Glutamatergic neuron (in vitro differentiated cells): ENCODE measurements at regions not wholly inside any gene's neighbourhood (a gene's known extent, or its start where the extent isn't known, plus 50 kb on each side); places are given as distances from the start of the nearest gene placed in this dataset.
A peak's percentile ranks its signal among the peaks of the same experiment; 100 is the strongest.

Experiments
- DNase-seq: peaks from one replicate; pipeline ENCODE4 v3.0.0; 2022
- H3K27ac Mint-ChIP-seq: one replicate; pipeline ENCODE4 v1.8.0; 2020; ENCODE audit warnings: mild to moderate bottlenecking, mixed read lengths, inconsistent platforms; ENCODE audit not compliant: unreplicated experiment
- H3K27me3 Mint-ChIP-seq: one replicate; pipeline ENCODE4 v1.8.0; 2020; ENCODE audit warnings: mild to moderate bottlenecking, moderate library complexity, mixed read lengths, inconsistent platforms; ENCODE audit not compliant: unreplicated experiment
- H3K36me3 Mint-ChIP-seq: one replicate; pipeline ENCODE4 v1.8.0; 2020; ENCODE audit warnings: mild to moderate bottlenecking, mixed read lengths, inconsistent platforms; ENCODE audit not compliant: unreplicated experiment
- H3K4me1 Mint-ChIP-seq: one replicate; pipeline ENCODE4 v1.8.0; 2020; ENCODE audit warnings: mild to moderate bottlenecking, low read depth, mixed read lengths, inconsistent platforms; ENCODE audit not compliant: unreplicated experiment
- H3K4me3 Mint-ChIP-seq: one replicate; pipeline ENCODE4 v1.8.0; 2020; ENCODE audit warnings: mild to moderate bottlenecking, mixed read lengths, inconsistent platforms; ENCODE audit not compliant: unreplicated experiment
- H3K9me3 Mint-ChIP-seq: one replicate; pipeline ENCODE4 v1.8.0; 2020; ENCODE audit warnings: mild to moderate bottlenecking, moderate library complexity, mixed read lengths, inconsistent platforms; ENCODE audit not compliant: unreplicated experiment
- CTCF ChIP-seq: fragments of 200-600 bp; sonication (generic); IDR thresholded peaks from one replicate; pipeline ENCODE4 v1.5.0; 2021; ENCODE audit not compliant: partially characterized antibody, unreplicated experiment

- H3K4me3 Mint-ChIP-seq, result peak overlapping the region; percentile 13
- TF ChIP-seq CTCF, result no peak
- H3K27me3 Mint-ChIP-seq, result peaks cover 4% of the 10 kb centered on the region
- H3K36me3 Mint-ChIP-seq, result no peaks in the 10 kb centered on the region
- H3K27ac Mint-ChIP-seq, result no peak overlapping the region
- DNase-seq, result no peak
- peaks cover 27% of the 10 kb centered on the region for H3K4me1 Mint-ChIP-seq
- H3K9me3 Mint-ChIP-seq, result peaks cover 2% of the 10 kb centered on the region
These were observed 705.1 kb upstream of the GRM7 start for GRCh38 chr3:6155650-6156338.

GRCh38 chr3:6165951-6166350 is 695.0 kb upstream of the GRM7 start:
- DNase-seq, result no peak
- no peak for TF ChIP-seq CTCF
- H3K27ac Mint-ChIP-seq, result no peak overlapping the region
- no peaks in the 10 kb centered on the region for H3K9me3 Mint-ChIP-seq
- H3K27me3 Mint-ChIP-seq, result no peaks in the 10 kb centered on the region
- no peak overlapping the region for H3K4me3 Mint-ChIP-seq
- H3K36me3 Mint-ChIP-seq, result no peaks in the 10 kb centered on the region
- H3K4me1 Mint-ChIP-seq, result peaks cover 7% of the 10 kb centered on the region

- Mint-ChIP-seq H3K4me1 (peaks cover 7% of the 10 kb centered on the region), H3K36me3 (no peaks in the 10 kb centered on the region), H3K9me3 (no peaks in the 10 kb centered on the region), H3K27ac (no peak overlapping the region), H3K4me3 (no peak overlapping the region), H3K27me3 (no peaks in the 10 kb centered on the region)
- DNase-seq, result no peak
- no peak for TF ChIP-seq CTCF
These were observed 692.7 kb upstream of the GRM7 start for GRCh38 chr3:6168256-6168655.

GRCh38 chr3:6172871-6173642 is 687.9 kb upstream of the GRM7 start:
- DNase-seq, result no peak
- TF ChIP-seq CTCF, result no peak
- H3K4me1 Mint-ChIP-seq, result peaks cover 7% of the 10 kb centered on the region
- H3K27ac Mint-ChIP-seq, result no peak overlapping the region
- H3K4me3 Mint-ChIP-seq, result no peak overlapping the region
- H3K9me3 Mint-ChIP-seq, result no peaks in the 10 kb centered on the region
- no peaks in the 10 kb centered on the region for H3K27me3 Mint-ChIP-seq
- H3K36me3 Mint-ChIP-seq, result no peaks in the 10 kb centered on the region

GRCh38 chr3:6177417-6177816 is 683.5 kb upstream of the GRM7 start:
- no peaks in the 10 kb centered on the region for H3K9me3 Mint-ChIP-seq
- no peaks in the 10 kb centered on the region for H3K27me3 Mint-ChIP-seq
- TF ChIP-seq CTCF, result no peak
- no peak overlapping the region for H3K4me3 Mint-ChIP-seq
- DNase-seq, result no peak
- no peak overlapping the region for H3K27ac Mint-ChIP-seq
- H3K36me3 Mint-ChIP-seq, result no peaks in the 10 kb centered on the region
- H3K4me1 Mint-ChIP-seq, result no peaks in the 10 kb centered on the region
